Activated B cell treated with CpG ODN at 0.5 μM for 24 hours (primary cell): ENCODE measurements at regions not wholly inside any gene's neighbourhood (a gene's known extent, or its start where the extent isn't known, plus 50 kb on each side); places are given as distances from the start of the nearest gene placed in this dataset.

Experiments
- ATAC-seq: fragments of 200-7000 bp; cut with Tn5 transposase; one replicate; pipeline ENCODE4 v1.10.0; 2021; ENCODE audit warnings: low read depth, mild to moderate bottlenecking, moderate library complexity
- CTCF ChIA-PET: fragments of 350-600 bp; sonication (Branson Sonifier 250); formaldehyde crosslinking; loops from one replicate; lab custom pipeline; 2021; ENCODE audit warnings: antibody characterized with exemption; lab: Charles Lee
- POLR2A ChIA-PET: fragments of 350-600 bp; sonication (Branson Sonifier 250); formaldehyde crosslinking; loops from one replicate; lab custom pipeline; 2021; ENCODE audit warnings: antibody characterized with exemption; lab: Charles Lee
- DNase-seq: peaks from one replicate; pipeline ENCODE4 v3.0.0; 2022
- H3K27ac Mint-ChIP-seq: one replicate; pipeline ENCODE4 v1.8.0; 2020; ENCODE audit warnings: mixed read lengths
- H3K27me3 Mint-ChIP-seq: one replicate; pipeline ENCODE4 v1.8.0; 2021; ENCODE audit warnings: mixed read lengths
- H3K36me3 Mint-ChIP-seq: one replicate; pipeline ENCODE4 v1.8.0; 2021; ENCODE audit warnings: low read depth, mixed read lengths
- H3K4me1 Mint-ChIP-seq: one replicate; pipeline ENCODE4 v1.8.0; 2021; ENCODE audit warnings: mixed read lengths
- H3K4me3 Mint-ChIP-seq: one replicate; pipeline ENCODE4 v1.8.0; 2020; ENCODE audit warnings: mild to moderate bottlenecking, mixed read lengths
- H3K9me3 Mint-ChIP-seq: one replicate; pipeline ENCODE4 v1.8.0; 2020; ENCODE audit warnings: mixed read lengths
- CTCF ChIP-seq: fragments of 200-600 bp; IDR thresholded peaks from one replicate; pipeline ENCODE4 v1.8.0; 2022; ENCODE audit warnings: antibody characterized with exemption, mild to moderate bottlenecking
- intact Hi-C: fragments of 100-400 bp; cut with micrococcal nuclease; formaldehyde crosslinking; loops from one replicate; pipeline ENCODE4 v1.15.1; 2024

- no peak overlapping the region for H3K27ac Mint-ChIP-seq
- H3K9me3 Mint-ChIP-seq: no peaks in the 10 kb centered on the region
- peaks cover 3% of the 10 kb centered on the region for H3K27me3 Mint-ChIP-seq
- ATAC-seq: no peak
- intact Hi-C loops: no loop called here
- H3K36me3 Mint-ChIP-seq: no peaks in the 10 kb centered on the region
- ChIA-PET CTCF (no interaction called here), POLR2A (no interaction called here)
- H3K4me3 Mint-ChIP-seq: no peak overlapping the region
- TF ChIP-seq CTCF: no peak
- no peaks in the 10 kb centered on the region for H3K4me1 Mint-ChIP-seq
- DNase-seq: no peak
Measured at GRCh38 chr6:10248378-10248843, 166.5 kb downstream of the TFAP2A start.

GRCh38 chr6:10237298-10238038, 177.4 kb downstream of the TFAP2A start:
- TF ChIP-seq CTCF: no peak
- H3K27me3 Mint-ChIP-seq: no peaks in the 10 kb centered on the region
- ATAC-seq (no peak), DNase-seq (no peak)
- H3K9me3 Mint-ChIP-seq: no peaks in the 10 kb centered on the region
- intact Hi-C loops: no loop called here
- no peaks in the 10 kb centered on the region for H3K36me3 Mint-ChIP-seq
- H3K27ac Mint-ChIP-seq: no peak overlapping the region
- CTCF ChIA-PET: no interaction called here
- POLR2A ChIA-PET: no interaction called here
- H3K4me1 Mint-ChIP-seq: no peaks in the 10 kb centered on the region
- H3K4me3 Mint-ChIP-seq: no peak overlapping the region

- Mint-ChIP-seq H3K9me3 (no peaks in the 10 kb centered on the region), H3K27me3 (no peaks in the 10 kb centered on the region), H3K4me3 (no peak overlapping the region), H3K4me1 (no peaks in the 10 kb centered on the region), H3K27ac (no peak overlapping the region), H3K36me3 (no peaks in the 10 kb centered on the region)
- DNase-seq (no peak), ATAC-seq (no peak)
- no peak for TF ChIP-seq CTCF
- ChIA-PET CTCF (no interaction called here), POLR2A (interaction anchor here (0.7 kb wide), 1 partner anchor 188 kb away, joined by 3 read pairs; no protein-coding TSS in a partner anchor)
- intact Hi-C loops: no loop called here
Measured at GRCh38 chr6:10235344-10235743, 179.5 kb downstream of the TFAP2A start.

- intact Hi-C loops: no loop called here
- POLR2A ChIA-PET: no interaction called here
- CTCF ChIA-PET: no interaction called here
- ATAC-seq (no peak), DNase-seq (no peak)
- no peak overlapping the region for H3K4me3 Mint-ChIP-seq
- no peaks in the 10 kb centered on the region for H3K27me3 Mint-ChIP-seq
- H3K9me3 Mint-ChIP-seq: peaks cover 5% of the 10 kb centered on the region
- no peaks in the 10 kb centered on the region for H3K4me1 Mint-ChIP-seq
- no peak for TF ChIP-seq CTCF
- no peaks in the 10 kb centered on the region for H3K36me3 Mint-ChIP-seq
- H3K27ac Mint-ChIP-seq: no peak overlapping the region
Measured at GRCh38 chr6:10230531-10230930, 184.3 kb downstream of the TFAP2A start.

- H3K27ac Mint-ChIP-seq: no peak overlapping the region
- ATAC-seq: no peak
- no peaks in the 10 kb centered on the region for H3K4me1 Mint-ChIP-seq
- CTCF ChIA-PET: no interaction called here
- peaks cover 5% of the 10 kb centered on the region for H3K27me3 Mint-ChIP-seq
- no peak for TF ChIP-seq CTCF
- H3K4me3 Mint-ChIP-seq: no peak overlapping the region
- H3K9me3 Mint-ChIP-seq: peaks cover 5% of the 10 kb centered on the region
- DNase-seq: no peak
- POLR2A ChIA-PET: no interaction called here
- H3K36me3 Mint-ChIP-seq: no peaks in the 10 kb centered on the region
- intact Hi-C loops: no loop called here
Measured at GRCh38 chr6:10223841-10224240, 191.0 kb downstream of the TFAP2A start.
